Left lung (tissue), 4 donors: ENCODE measurements at regions not wholly inside any gene's neighbourhood (a gene's known extent, or its start where the extent isn't known, plus 50 kb on each side); places are given as distances from the start of the nearest gene placed in this dataset.

Experiments used
- ATAC-seq: fragments of 200-7000 bp; cut with Tn5 transposase; one replicate; pipeline ENCODE4 v1.9.1; 2020; ENCODE audit warnings: moderate library complexity
- DNase-seq, 4 donors: peaks; one replicate each; pipeline ENCODE4 v3.0.0-alpha.2; 2013 to 2020
- H3K27ac ChIP-seq, 2 donors: fragments of 200-600 bp; sonication (generic) in 1 of 2; one replicate each; pipeline versions ENCODE4 v1.5.0 to v1.8.0; 2020 to 2021
- H3K27me3 ChIP-seq, 2 donors: fragments of 200-600 bp; sonication (generic) in 1 of 2; one replicate each; pipeline versions ENCODE4 v1.5.0 to v1.8.0; 2020 to 2021
- H3K36me3 ChIP-seq, 2 donors: fragments of 200-600 bp; sonication (generic) in 1 of 2; one replicate each; pipeline versions ENCODE4 v1.5.0 to v1.8.0; 2020 to 2021
- H3K4me1 ChIP-seq, 2 donors: fragments of 200-600 bp; one replicate each; pipeline ENCODE4 v1.8.0; 2021
- H3K4me3 ChIP-seq, 2 donors: fragments of 200-600 bp; sonication (generic) in 1 of 2; one replicate each; pipeline versions ENCODE4 v1.5.0 to v1.8.0; 2020 to 2021; ENCODE audit warnings: mild to moderate bottlenecking in 1 of 2
- H3K9me3 ChIP-seq, 2 donors: fragments of 200-600 bp; sonication (generic) in 1 of 2; one replicate each; pipeline versions ENCODE4 v1.5.0 to v1.8.0; 2020 to 2021
- intact Hi-C, 2 donors: fragments of 100-400 bp; cut with DNase I; formaldehyde crosslinking; loops; one replicate each; pipeline versions ENCODE4 v1.11.2 to v1.14.2; 2022
- TF ChIP-seq, protein P1 (sequence below), 2 donors: fragments of 200-600 bp; sonication (generic) in 1 of 2; IDR thresholded peaks; one replicate each; pipeline versions ENCODE4 v1.5.0 to v1.8.0; 2021; ENCODE audit warnings: antibody characterized with exemption in 2 of 2
- donor health status: DM: no; HTN: yes; CAD: no.
- donor health status: DM: no; HTN: no; CAD: no.

DNA sequence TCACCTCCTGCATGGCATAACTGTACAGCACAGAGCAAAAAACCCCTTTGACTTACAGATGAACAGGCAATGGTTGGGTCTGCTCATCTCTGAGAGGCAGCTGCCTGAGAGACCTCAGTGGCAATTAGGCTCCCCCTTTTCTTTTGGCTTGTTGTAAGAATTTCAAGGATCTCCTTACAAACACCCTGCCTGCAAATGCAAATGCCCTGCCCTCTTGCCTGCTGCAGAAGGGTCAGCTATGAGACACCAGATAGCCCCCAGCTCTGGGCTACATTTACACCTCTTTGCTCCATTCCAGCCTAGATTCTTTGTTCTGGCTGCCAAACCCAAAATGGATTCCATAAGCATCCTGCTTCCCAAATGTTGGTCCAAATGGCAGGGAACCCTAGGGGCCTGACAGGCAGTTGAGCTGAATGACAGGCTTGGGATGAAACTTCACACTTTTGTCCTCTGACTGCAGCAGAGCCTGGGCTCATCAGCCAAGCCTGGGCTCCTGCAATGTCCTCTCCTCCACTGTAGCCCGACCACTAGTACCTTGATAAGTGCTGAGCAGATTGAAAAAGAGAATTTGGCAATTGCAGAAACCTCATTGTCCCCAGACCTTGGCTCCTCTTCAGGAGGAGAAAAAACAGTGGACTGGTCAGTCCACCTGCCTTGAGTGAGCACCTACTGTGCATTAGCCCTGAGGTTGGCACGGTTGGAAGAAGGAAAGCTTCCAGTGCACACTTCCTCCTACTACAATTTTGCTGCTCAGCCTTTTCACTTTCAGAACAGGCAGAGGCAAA is 678.3 kb downstream of the BCL11A start:
- TF ChIP-seq, protein P1, sequence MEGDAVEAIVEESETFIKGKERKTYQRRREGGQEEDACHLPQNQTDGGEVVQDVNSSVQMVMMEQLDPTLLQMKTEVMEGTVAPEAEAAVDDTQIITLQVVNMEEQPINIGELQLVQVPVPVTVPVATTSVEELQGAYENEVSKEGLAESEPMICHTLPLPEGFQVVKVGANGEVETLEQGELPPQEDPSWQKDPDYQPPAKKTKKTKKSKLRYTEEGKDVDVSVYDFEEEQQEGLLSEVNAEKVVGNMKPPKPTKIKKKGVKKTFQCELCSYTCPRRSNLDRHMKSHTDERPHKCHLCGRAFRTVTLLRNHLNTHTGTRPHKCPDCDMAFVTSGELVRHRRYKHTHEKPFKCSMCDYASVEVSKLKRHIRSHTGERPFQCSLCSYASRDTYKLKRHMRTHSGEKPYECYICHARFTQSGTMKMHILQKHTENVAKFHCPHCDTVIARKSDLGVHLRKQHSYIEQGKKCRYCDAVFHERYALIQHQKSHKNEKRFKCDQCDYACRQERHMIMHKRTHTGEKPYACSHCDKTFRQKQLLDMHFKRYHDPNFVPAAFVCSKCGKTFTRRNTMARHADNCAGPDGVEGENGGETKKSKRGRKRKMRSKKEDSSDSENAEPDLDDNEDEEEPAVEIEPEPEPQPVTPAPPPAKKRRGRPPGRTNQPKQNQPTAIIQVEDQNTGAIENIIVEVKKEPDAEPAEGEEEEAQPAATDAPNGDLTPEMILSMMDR (IDR thresholded peaks at IDR 0.05) = no peak
- Histone ChIP-seq H3K27me3 (no peaks in the 10 kb centered on the region), H3K4me3 (no peak overlapping the region), H3K4me1 (no peaks in the 10 kb centered on the region), H3K9me3 (no peaks in the 10 kb centered on the region), H3K27ac (no peak overlapping the region), H3K36me3 (no peaks in the 10 kb centered on the region)
- intact Hi-C loops = no loop called here
- ATAC-seq (no peak), DNase-seq (no peak)

DNA sequence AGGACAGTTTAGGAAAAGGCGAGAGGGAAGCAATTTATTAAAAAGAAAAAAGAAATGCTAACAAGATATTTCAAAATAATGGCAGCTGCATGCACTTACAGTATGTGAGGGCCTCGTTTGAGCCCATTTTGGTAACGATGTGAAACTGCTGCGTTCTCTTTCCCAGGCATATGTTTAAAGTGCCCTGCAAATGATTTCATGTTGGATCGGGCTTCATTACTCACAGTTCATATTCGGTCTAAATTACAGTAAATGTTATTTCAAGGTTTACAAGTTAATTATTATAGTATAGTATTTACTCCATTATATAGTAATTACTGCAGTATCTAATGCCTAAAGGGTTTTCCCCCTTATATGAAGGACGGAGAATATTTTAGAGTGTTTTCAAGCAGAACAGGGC is 679.1 kb downstream of the BCL11A start:
- H3K4me3 ChIP-seq = no peak overlapping the region
- no peaks in the 10 kb centered on the region for H3K4me1 ChIP-seq
- no peaks in the 10 kb centered on the region for H3K27me3 ChIP-seq
- TF ChIP-seq, protein P1 (IDR thresholded peaks at IDR 0.05) = no peak
- intact Hi-C loops = no loop called here
- no peak overlapping the region for H3K27ac ChIP-seq
- H3K36me3 ChIP-seq = no peaks in the 10 kb centered on the region
- no peak for ATAC-seq
- peak in 2 of 4 donors; percentile 39 to 53 for DNase-seq
- no peaks in the 10 kb centered on the region for H3K9me3 ChIP-seq

DNA sequence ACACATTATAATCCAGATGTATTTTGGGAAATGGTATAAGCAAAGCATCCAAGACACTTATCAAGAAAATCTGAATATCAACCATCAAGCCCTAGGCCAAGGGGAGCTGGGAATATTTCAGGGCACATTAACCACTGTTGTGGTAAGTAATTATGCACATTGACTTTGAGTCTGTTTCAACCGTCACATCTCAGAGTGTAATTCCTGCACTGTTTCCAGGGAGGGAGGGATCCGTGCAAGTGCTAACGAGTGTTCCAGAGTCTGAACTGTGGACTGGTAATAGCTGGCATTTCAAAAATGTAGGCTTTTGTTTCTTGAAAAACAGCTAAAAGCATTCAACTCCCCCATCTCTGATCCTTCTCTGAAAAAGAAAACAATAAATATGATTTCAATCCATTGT is 681.6 kb downstream of the BCL11A start:
- Histone ChIP-seq H3K4me1 (no peaks in the 10 kb centered on the region), H3K9me3 (no peaks in the 10 kb centered on the region), H3K4me3 (no peak overlapping the region), H3K36me3 (no peaks in the 10 kb centered on the region), H3K27me3 (no peaks in the 10 kb centered on the region), H3K27ac (no peak overlapping the region)
- TF ChIP-seq, protein P1 (IDR thresholded peaks at IDR 0.05) = no peak
- intact Hi-C loops = no loop called here
- ATAC-seq (no peak), DNase-seq (no peak)

DNA sequence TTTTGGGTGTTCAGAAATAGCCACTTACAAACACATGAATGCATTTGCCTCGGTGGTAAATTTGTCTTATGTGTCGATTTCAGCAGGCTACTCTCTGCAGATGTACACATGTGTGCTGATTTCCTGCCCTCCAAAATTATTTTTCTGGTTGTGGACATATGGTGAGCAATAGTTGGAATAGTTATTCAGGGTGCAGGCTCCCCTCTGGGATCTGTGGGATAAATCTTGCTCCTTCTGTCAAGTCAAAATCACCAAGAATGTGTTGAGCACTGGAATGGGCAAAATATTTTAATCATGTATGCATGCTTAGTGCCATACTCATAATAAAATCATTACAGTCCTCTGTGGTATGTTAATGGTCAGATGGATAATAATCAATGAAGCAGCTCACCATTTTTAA is 684.5 kb downstream of the BCL11A start:
- DNase-seq (no peak), ATAC-seq (no peak)

DNA sequence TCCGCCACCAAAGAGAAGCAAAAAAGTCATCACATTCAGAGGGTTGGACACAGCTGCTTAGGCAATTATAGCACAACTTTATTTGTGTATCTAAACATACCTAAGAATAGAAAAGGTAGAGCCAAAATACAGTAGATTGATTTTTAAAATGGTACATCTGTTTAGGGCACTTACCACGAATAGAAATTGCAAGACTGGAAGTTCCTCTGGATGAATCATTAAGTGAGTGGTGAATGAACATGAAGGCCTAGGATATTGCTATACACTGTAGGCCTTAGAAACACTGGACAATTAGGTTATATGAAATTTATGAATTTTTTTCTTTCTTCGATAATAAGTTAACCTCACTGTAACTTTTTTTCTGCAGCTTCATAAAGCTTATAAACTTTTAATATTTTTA is 687.0 kb downstream of the BCL11A start:
- Histone ChIP-seq H3K4me1 (no peaks in the 10 kb centered on the region), H3K27me3 (no peaks in the 10 kb centered on the region), H3K4me3 (no peak overlapping the region), H3K9me3 (peaks cover 0 to 11% of the 10 kb centered on the region in 2 donors), H3K36me3 (no peaks in the 10 kb centered on the region), H3K27ac (no peak overlapping the region)
- TF ChIP-seq, protein P1 (IDR thresholded peaks at IDR 0.05) = no peak
- intact Hi-C loops = no loop called here
- DNase-seq = no peak
- no peak for ATAC-seq

More for the DNA sequence above, 684.5 kb downstream of the BCL11A start:
- Histone ChIP-seq H3K4me3 (no peak overlapping the region), H3K36me3 (no peaks in the 10 kb centered on the region), H3K9me3 (no peaks in the 10 kb centered on the region), H3K27me3 (no peaks in the 10 kb centered on the region), H3K27ac (no peak overlapping the region), H3K4me1 (no peaks in the 10 kb centered on the region)
- intact Hi-C loops = no loop called here
- TF ChIP-seq, protein P1 (IDR thresholded peaks at IDR 0.05) = no peak
